Neural cell (in vitro differentiated cells): ENCODE measurements at regions not wholly inside any gene's neighbourhood (a gene's known extent, or its start where the extent isn't known, plus 50 kb on each side); places are given as distances from the start of the nearest gene placed in this dataset.

ENCODE experiments used
- H2AFZ ChIP-seq: fragments of 200-600, 300-800 bp; sonication (generic), shearing (Covaris generic); 2 replicates; pipeline ENCODE4 v1.6.0; 2014; ENCODE audit warnings: low read depth, mild to moderate bottlenecking, antibody characterized with exemption, low read length, moderate library complexity
- H3F3A ChIP-seq: fragments of 200-600 bp; shearing (Covaris generic); 2 replicates; pipeline ENCODE4 v1.6.1; 2016; ENCODE audit warnings: mild to moderate bottlenecking, moderate library complexity, mixed read lengths, antibody characterized with exemption, low read length; ENCODE audit not compliant: insufficient read depth, poor library complexity, severe bottlenecking
- H3K27ac ChIP-seq: fragments of 200-600, 300-800 bp; sonication (generic), shearing (Covaris generic); 2 replicates; pipeline ENCODE4 v1.5.1; 2014; ENCODE audit warnings: mild to moderate bottlenecking, low read length, moderate library complexity
- H3K27me3 ChIP-seq: fragments of 300-800, 200-600 bp; sonication (generic), shearing (Covaris generic); 2 replicates; pipeline ENCODE4 v1.6.0; 2014; ENCODE audit warnings: mild to moderate bottlenecking, low read depth, low read length, moderate library complexity; ENCODE audit not compliant: insufficient read depth
- H3K36me3 ChIP-seq: fragments of 300-800, 200-600 bp; sonication (generic), shearing (Covaris generic); 2 replicates; pipeline ENCODE4 v1.5.1; 2014; ENCODE audit warnings: mild to moderate bottlenecking, antibody characterized with exemption, low read length, moderate library complexity; ENCODE audit not compliant: insufficient read depth
- H3K4me2 ChIP-seq: fragments of 300-800, 200-600 bp; sonication (generic), shearing (Covaris generic); 2 replicates; pipeline ENCODE4 v1.6.0; 2014; ENCODE audit warnings: mild to moderate bottlenecking, low read length
- H3K4me3 ChIP-seq: fragments of 300-800, 200-600 bp; sonication (generic), shearing (Covaris generic); 2 replicates; pipeline ENCODE4 v1.5.1; 2014; ENCODE audit warnings: mild to moderate bottlenecking, low read length, moderate library complexity
- H3K79me2 ChIP-seq: fragments of 200-600 bp; shearing (Covaris generic); replicated peaks from 2 replicates; pipeline ENCODE4 v1.6.0; 2014; ENCODE audit warnings: mild to moderate bottlenecking, low read length, moderate library complexity; ENCODE audit not compliant: insufficient read depth
- H3K9ac ChIP-seq: fragments of 300-800, 200-600 bp; sonication (generic), shearing (Covaris generic); 2 replicates; pipeline ENCODE4 v1.6.1; 2016; ENCODE audit warnings: mild to moderate bottlenecking, low read length, mixed read lengths
- H3K9me2 ChIP-seq: fragments of 200-600 bp; shearing (Covaris generic); 2 replicates; pipeline ENCODE4 v1.6.1; 2016; ENCODE audit warnings: mild to moderate bottlenecking, low read length, mixed read lengths; ENCODE audit not compliant: insufficient read depth
- H3K9me3 ChIP-seq: fragments of 200-600, 300-800 bp; sonication (generic), shearing (Covaris generic); 2 replicates; pipeline ENCODE4 v1.6.1; 2016; ENCODE audit warnings: mild to moderate bottlenecking, mixed run types, low read length, moderate library complexity, mixed read lengths
- H4K20me1 ChIP-seq: fragments of 200-600 bp; shearing (Covaris generic); 2 replicates; pipeline ENCODE4 v1.6.1; 2016; ENCODE audit warnings: mild to moderate bottlenecking, mixed run types; ENCODE audit not compliant: insufficient read depth
- CTCF ChIP-seq: fragments of 450-650 bp; IDR thresholded peaks from 2 replicates; pipeline ENCODE4 v1.5.1; 2014; ENCODE audit warnings: antibody characterized with exemption, mild to moderate bottlenecking, moderate library complexity; ENCODE audit not compliant: poor library complexity, severe bottlenecking
- EP300 ChIP-seq: fragments of 450-650 bp; conservative IDR thresholded peaks from 2 replicates; pipeline ENCODE4 v1.6.1; 2014; ENCODE audit warnings: antibody characterized with exemption, mild to moderate bottlenecking, moderate library complexity; ENCODE audit not compliant: poor library complexity, severe bottlenecking
- EZH2 ChIP-seq: fragments of 200-600, 300-800 bp; shearing (Covaris generic), sonication (generic); IDR thresholded peaks from 2 replicates; pipeline ENCODE4 v1.6.1; 2014; ENCODE audit warnings: antibody characterized with exemption, low read length, borderline replicate concordance, mild to moderate bottlenecking; ENCODE audit not compliant: insufficient read depth, poor library complexity, severe bottlenecking
- MXI1 ChIP-seq: fragments of 450-650 bp; conservative IDR thresholded peaks from 2 replicates; pipeline ENCODE4 v1.6.1; 2014; ENCODE audit warnings: antibody characterized with exemption, mild to moderate bottlenecking; ENCODE audit not compliant: poor library complexity, severe bottlenecking
- POLR2AphosphoS5 ChIP-seq: IDR thresholded peaks from 2 replicates; pipeline ENCODE4 v1.6.1; 2012
- RAD21 ChIP-seq: fragments of 450-650 bp; conservative IDR thresholded peaks from 2 replicates; pipeline ENCODE4 v1.6.1; 2014; ENCODE audit warnings: antibody characterized with exemption, mild to moderate bottlenecking, moderate library complexity
- SMC3 ChIP-seq: fragments of 450-650 bp; conservative IDR thresholded peaks from 2 replicates; pipeline ENCODE4 v1.6.1; 2014; ENCODE audit warnings: antibody characterized with exemption, mild to moderate bottlenecking, moderate library complexity; ENCODE audit not compliant: poor library complexity
- TAF1 ChIP-seq: IDR thresholded peaks from 2 replicates; pipeline ENCODE4 v1.6.1; 2012; ENCODE audit warnings: low read depth
- TF ChIP-seq, protein P1 (sequence below): IDR thresholded peaks from 2 replicates; pipeline ENCODE4 v1.6.1; 2012; ENCODE audit warnings: borderline replicate concordance

DNA sequence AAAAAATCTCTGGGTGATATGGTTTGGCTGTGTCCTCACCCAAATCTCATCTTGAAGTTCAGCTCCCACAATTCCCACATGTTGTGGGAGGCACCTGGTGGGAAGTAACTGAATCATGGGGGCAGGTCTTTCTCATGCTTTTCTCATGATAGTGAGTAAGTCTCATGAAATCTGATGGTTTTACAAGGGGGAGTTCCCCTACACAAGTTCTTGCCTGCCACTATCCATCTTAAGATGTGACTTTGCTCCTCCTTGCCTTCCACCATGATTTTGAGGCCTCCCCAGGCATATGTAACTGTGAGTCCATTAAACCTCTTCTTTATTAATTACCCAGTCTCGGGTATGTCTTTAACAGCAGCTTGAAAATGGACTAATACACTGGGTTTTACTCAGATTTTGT is 513.9 kb downstream of the TLE4 start:
- no peaks in the 10 kb centered on the region for H3K79me2 ChIP-seq
- H3K9me3 ChIP-seq = no peaks in the 10 kb centered on the region
- H3K4me2 ChIP-seq = no peak overlapping the region
- no peak overlapping the region for H3K9ac ChIP-seq
- H3K27me3 ChIP-seq = no peaks in the 10 kb centered on the region
- peaks cover 3% of the 10 kb centered on the region for H3F3A ChIP-seq
- no peak overlapping the region for H3K27ac ChIP-seq
- no peak overlapping the region for H3K4me3 ChIP-seq
- H3K36me3 ChIP-seq = no peaks in the 10 kb centered on the region
- H4K20me1 ChIP-seq = no peaks in the 10 kb centered on the region
- H3K9me2 ChIP-seq = no peaks in the 10 kb centered on the region
- no peak for TF ChIP-seq MXI1
- TF ChIP-seq CTCF = no peak
- TF ChIP-seq TAF1 = no peak
- no peak for TF ChIP-seq RAD21
- no peak for TF ChIP-seq SMC3
- no peak for TF ChIP-seq EZH2
- TF ChIP-seq, protein P1, sequence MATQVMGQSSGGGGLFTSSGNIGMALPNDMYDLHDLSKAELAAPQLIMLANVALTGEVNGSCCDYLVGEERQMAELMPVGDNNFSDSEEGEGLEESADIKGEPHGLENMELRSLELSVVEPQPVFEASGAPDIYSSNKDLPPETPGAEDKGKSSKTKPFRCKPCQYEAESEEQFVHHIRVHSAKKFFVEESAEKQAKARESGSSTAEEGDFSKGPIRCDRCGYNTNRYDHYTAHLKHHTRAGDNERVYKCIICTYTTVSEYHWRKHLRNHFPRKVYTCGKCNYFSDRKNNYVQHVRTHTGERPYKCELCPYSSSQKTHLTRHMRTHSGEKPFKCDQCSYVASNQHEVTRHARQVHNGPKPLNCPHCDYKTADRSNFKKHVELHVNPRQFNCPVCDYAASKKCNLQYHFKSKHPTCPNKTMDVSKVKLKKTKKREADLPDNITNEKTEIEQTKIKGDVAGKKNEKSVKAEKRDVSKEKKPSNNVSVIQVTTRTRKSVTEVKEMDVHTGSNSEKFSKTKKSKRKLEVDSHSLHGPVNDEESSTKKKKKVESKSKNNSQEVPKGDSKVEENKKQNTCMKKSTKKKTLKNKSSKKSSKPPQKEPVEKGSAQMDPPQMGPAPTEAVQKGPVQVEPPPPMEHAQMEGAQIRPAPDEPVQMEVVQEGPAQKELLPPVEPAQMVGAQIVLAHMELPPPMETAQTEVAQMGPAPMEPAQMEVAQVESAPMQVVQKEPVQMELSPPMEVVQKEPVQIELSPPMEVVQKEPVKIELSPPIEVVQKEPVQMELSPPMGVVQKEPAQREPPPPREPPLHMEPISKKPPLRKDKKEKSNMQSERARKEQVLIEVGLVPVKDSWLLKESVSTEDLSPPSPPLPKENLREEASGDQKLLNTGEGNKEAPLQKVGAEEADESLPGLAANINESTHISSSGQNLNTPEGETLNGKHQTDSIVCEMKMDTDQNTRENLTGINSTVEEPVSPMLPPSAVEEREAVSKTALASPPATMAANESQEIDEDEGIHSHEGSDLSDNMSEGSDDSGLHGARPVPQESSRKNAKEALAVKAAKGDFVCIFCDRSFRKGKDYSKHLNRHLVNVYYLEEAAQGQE = no peak
- TF ChIP-seq POLR2AphosphoS5 = no peak
- TF ChIP-seq EP300 = no peak
- no peak overlapping the region for H2AFZ ChIP-seq

DNA sequence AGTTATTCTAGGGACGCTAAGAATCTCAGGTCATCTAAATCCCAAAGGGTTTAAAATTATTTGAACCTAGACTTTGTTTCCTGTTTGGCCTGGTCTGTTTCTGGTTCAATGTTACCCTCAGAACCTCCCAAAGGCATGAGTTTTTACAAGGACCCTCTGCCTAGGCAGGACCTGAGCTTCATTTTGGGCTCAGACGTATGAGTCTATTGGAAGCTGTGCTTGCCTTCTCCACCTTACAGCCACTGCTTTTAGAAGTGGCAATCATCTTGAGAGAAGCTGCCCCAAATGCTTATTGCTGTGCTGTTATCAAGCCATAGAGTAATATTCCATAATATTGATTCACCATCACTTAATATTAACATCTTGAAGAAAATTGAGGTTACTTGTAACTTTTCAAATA is 510.4 kb downstream of the TLE4 start:
- H3K27me3 ChIP-seq = no peaks in the 10 kb centered on the region
- no peaks in the 10 kb centered on the region for H3K9me2 ChIP-seq
- H3K4me2 ChIP-seq = no peak overlapping the region
- H4K20me1 ChIP-seq = no peaks in the 10 kb centered on the region
- no peaks in the 10 kb centered on the region for H3K79me2 ChIP-seq
- H3K9me3 ChIP-seq = no peaks in the 10 kb centered on the region
- H3K9ac ChIP-seq = no peak overlapping the region
- H3K36me3 ChIP-seq = no peaks in the 10 kb centered on the region
- H3F3A ChIP-seq = peaks cover 3% of the 10 kb centered on the region
- H3K27ac ChIP-seq = no peak overlapping the region
- TF ChIP-seq EZH2 (no peak), CTCF (no peak), RAD21 (no peak), TAF1 (no peak), MXI1 (no peak)
- TF ChIP-seq, protein P1 = no peak
- H3K4me3 ChIP-seq = no peak overlapping the region
- no peak overlapping the region for H2AFZ ChIP-seq
